Stimulated activated effector memory CD8-positive, alpha-beta T cell treated with anti-CD3 and anti-CD28 coated beads, Interleukin-12 subunit alpha, Interleukin-12 subunit beta, amount 100 ng/mL, for 72 hours (primary cell): ENCODE measurements at regions not wholly inside any gene's neighbourhood (a gene's known extent, or its start where the extent isn't known, plus 50 kb on each side); places are given as distances from the start of the nearest gene placed in this dataset.
"Not testable (repeated sequence)": the region's sequence is repeated elsewhere in the genome, so short reads cannot be mapped to it uniquely, and the experiment has no call there.

Experiments used
- ATAC-seq: fragments of 150-1000 bp; cut with Tn5 transposase; 2 replicates; pipeline ENCODE4 v1.10.0; 2021
- DNase-seq, 2 donors: peaks; one replicate each; pipeline ENCODE4 v3.0.0; 2021 to 2022; ENCODE audit warnings: low spot score in 2 of 2
- H3K27ac Mint-ChIP-seq: one replicate; pipeline ENCODE4 v1.8.0; 2022; ENCODE audit warnings: mild to moderate bottlenecking, mixed read lengths
- H3K36me3 Mint-ChIP-seq: one replicate; pipeline ENCODE4 v1.8.0; 2022; ENCODE audit warnings: mild to moderate bottlenecking, mixed read lengths
- H3K4me1 Mint-ChIP-seq: one replicate; pipeline ENCODE4 v1.8.0; 2022; ENCODE audit warnings: mixed read lengths
- H3K4me3 Mint-ChIP-seq: one replicate; pipeline ENCODE4 v1.8.0; 2022; ENCODE audit warnings: mild to moderate bottlenecking, mixed read lengths
- H3K9me3 Mint-ChIP-seq: one replicate; pipeline ENCODE4 v1.8.0; 2022; ENCODE audit warnings: mixed read lengths

DNA sequence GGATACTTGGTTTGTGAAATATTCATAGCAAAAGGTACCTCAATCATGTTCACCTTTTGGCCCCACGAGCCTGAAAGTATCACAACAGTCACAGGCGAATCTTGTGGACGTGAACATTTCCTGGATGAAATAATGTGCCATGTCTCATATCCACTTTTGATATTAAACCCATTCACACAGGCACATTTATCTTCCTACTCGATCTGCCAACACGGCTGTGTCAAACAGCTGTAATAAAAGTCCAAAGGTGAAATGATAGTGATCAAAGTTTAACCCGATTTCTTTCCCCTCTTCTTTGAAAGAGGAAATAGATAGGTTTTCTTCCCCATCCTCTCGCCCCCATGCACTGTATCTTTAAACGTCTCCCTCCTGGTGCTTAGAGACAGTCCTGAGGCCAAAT lies 191.2 kb upstream of the PROX1 start:
- Mint-ChIP-seq H3K9me3 (peaks cover 8% of the 10 kb centered on the region), H3K4me3 (no peak overlapping the region), H3K27ac (no peak overlapping the region), H3K36me3 (no peaks in the 10 kb centered on the region), H3K4me1 (no peaks in the 10 kb centered on the region)
- ATAC-seq (no peak), DNase-seq (no peak)

DNA sequence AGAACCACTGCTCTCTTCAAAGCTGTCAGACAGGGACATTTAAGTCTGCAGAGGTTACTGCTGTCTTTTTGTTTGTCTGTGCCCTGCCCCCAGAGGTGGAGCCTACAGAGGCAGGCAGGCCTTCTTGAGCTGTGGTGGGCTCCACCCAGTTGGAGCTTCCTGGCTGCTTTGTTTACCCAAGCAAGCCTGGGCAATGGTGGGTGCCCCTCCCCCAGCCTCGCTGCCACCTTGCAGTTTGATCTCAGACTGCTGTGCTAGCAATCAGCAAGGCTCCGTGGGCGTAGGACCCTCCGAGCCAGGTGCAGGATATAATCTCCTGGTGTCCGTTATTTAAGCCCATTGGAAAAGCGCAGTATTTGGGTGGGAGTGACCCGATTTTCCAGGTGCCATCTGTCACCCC lies 179.5 kb upstream of the PROX1 start:
- peaks cover 13% of the 10 kb centered on the region for H3K9me3 Mint-ChIP-seq

DNA sequence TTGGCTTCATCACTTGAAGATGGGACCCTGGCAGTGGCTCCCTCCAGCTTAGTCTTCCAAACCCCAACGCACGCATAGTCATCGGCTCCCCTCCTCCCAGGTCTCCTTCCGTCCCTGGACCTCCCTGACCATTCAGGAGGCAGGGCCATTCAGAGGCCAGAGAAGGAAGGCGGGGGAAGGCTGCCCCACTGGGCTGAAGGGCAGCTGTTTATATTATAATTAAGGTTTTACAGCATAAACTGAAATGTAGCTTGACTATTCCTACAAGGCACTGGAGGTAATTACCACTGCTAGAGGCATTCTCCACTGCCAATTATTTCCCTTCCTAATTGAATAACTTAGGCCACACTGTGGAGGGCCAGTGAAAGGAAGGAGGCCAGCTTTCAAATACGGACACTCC lies 170.6 kb upstream of the PROX1 start:
- ATAC-seq (no peak), DNase-seq (no peak)
- Mint-ChIP-seq H3K4me3 (no peak overlapping the region), H3K9me3 (no peaks in the 10 kb centered on the region), H3K4me1 (no peaks in the 10 kb centered on the region), H3K27ac (no peak overlapping the region), H3K36me3 (no peaks in the 10 kb centered on the region)

More for the DNA sequence above, 179.5 kb upstream of the PROX1 start:
- H3K4me3 Mint-ChIP-seq, H3K4me1 Mint-ChIP-seq, H3K36me3 Mint-ChIP-seq, ATAC-seq, DNase-seq, H3K27ac Mint-ChIP-seq: not testable (repeated sequence)

DNA sequence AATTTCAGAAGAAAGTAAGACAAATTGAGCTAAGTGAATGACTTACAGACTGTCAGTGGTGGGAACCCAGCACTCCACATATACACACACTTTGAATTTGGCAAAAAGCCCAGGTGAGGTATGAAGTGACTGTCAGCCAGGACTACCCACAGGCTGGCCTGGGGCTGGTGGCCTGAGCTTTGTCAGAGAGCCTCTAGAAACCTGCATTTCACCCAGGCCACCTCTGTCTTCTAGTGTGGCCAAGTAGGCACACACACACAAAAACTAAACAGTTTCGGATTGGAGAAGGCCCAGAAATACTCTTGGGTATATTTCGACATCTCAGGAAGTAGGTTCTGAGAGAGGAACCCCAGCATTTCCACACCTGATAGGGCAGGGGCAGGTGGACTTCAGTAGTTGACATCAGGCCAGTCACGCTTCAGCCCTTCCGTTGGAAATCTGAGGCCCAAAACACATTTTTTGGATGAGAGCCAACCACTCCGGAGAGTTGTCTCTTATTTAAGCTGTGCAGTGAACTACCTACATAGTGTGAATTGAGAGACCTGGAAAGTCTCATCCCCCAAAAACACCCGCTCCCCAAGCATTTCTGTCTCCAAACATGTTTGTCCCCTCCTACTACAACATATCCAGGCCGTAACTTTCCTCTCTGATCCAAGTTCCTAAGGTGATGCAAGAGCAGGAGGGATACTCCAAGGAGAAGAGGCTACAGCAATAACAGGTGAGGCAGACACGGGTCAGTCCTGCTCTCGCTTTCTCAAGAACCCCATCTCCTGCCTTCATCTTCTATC lies 167.2 kb upstream of the PROX1 start:
- no peaks in the 10 kb centered on the region for H3K4me1 Mint-ChIP-seq
- ATAC-seq, result no peak
- no peak for DNase-seq
- no peak overlapping the region for H3K27ac Mint-ChIP-seq
- H3K4me3 Mint-ChIP-seq, result no peak overlapping the region
- no peaks in the 10 kb centered on the region for H3K9me3 Mint-ChIP-seq
- H3K36me3 Mint-ChIP-seq, result no peaks in the 10 kb centered on the region

DNA sequence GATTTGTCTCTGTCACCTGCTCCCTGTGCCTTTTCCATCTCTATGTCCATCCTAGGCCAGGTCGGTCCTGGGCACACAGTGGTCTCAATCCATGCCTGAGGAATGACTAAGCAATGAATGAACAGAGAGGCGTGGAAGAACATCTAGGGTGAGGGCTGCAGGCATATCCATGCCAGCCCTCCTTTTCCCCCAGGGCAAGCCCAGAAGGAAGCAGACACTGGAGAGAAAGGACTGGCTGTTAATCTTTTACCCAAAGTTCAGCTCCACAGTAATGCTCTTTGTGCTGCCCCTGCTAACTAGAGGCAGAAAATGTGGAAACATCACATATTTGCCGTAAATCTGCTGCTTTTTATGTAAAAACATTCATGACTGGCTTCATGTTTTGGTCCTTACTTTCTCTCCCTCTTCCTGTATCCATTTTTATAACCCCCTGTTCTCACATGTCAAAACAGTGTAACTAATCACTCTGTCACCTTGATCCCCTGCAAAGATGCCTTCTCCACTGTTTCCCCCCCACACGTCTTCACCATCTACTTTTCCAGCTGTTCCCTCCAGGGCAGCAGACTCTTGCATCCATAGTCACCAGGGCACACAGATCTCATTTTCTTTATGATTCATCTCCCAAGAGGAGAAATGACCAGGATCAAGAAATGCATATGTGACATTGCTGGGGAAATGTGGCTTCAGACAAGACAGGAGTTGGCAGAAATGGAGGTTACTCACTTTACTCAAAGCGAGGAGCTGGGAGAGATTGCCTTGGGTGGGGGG lies 166.4 kb upstream of the PROX1 start:
- H3K4me1 Mint-ChIP-seq, result no peaks in the 10 kb centered on the region
- H3K27ac Mint-ChIP-seq, result no peak overlapping the region
- no peaks in the 10 kb centered on the region for H3K9me3 Mint-ChIP-seq
- H3K4me3 Mint-ChIP-seq, result no peak overlapping the region
- no peak for DNase-seq
- ATAC-seq, result no peak
- H3K36me3 Mint-ChIP-seq, result no peaks in the 10 kb centered on the region

DNA sequence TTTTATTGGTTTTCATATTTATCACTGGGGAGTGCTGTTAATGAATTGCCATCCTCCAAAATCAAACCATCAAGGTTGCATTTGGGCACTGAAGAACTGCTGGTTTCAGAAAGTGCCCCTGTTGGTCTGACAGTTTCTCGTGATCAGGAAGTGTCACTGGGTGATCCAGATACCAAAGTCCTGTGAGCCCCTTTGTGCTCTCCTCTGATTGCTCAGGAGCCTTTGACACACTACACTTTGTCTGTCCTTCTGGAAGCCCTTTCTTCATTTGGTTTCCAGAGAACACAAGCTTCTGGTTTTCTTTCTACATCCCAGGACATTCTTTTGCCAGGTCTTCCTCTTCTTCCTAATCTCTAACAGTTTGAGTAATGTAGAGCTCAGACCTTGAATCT lies 165.8 kb upstream of the PROX1 start:
- Mint-ChIP-seq H3K4me1 (no peaks in the 10 kb centered on the region), H3K27ac (no peak overlapping the region), H3K36me3 (no peaks in the 10 kb centered on the region), H3K9me3 (no peaks in the 10 kb centered on the region), H3K4me3 (no peak overlapping the region)
- ATAC-seq (no peak), DNase-seq (no peak)

DNA sequence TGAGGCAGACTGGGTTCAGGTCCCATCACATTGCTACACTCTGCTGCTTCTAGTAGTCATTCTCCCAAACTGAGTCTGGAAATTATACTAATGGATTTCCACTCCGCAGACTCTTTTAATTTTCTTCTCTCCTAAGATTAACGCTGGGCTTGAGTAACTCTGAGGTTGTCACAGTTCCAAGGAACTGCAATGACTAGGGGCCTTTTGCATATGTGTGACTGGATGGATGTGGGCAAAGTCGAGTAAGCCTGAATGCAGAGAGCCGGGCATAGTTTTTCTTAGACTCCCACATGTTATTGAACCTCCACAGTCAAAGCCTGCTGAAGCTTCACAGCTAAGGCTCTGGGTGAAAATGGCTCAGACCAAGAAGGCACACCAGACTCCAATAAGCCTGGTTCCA lies 160.9 kb upstream of the PROX1 start:
- DNase-seq (no peak), ATAC-seq (no peak)
- Mint-ChIP-seq H3K4me1 (no peaks in the 10 kb centered on the region), H3K36me3 (no peaks in the 10 kb centered on the region), H3K27ac (no peak overlapping the region), H3K4me3 (no peak overlapping the region), H3K9me3 (peaks cover 4% of the 10 kb centered on the region)

DNA sequence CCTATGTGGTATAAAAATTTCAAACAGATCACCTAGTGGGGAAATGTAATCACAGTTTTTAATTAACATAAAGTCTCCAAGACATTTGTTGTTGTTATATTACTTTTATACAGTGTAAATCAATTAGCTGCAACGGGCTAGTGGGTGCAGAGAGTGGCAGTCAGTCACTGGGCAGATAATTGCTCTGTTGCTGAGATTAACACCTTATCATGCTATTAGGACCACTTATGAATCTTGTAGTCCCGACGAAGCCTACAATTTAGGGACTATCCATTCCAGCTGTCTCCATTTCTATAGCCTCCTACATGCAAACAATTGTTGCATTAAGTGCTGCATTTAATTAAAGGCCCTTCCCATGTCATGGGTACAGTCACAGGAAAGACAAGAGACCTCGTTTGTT lies 158.9 kb upstream of the PROX1 start:
- no peaks in the 10 kb centered on the region for H3K4me1 Mint-ChIP-seq
- H3K9me3 Mint-ChIP-seq, result peaks cover 4% of the 10 kb centered on the region
- no peak overlapping the region for H3K4me3 Mint-ChIP-seq
- DNase-seq, result no peak
- no peak overlapping the region for H3K27ac Mint-ChIP-seq
- ATAC-seq, result no peak
- H3K36me3 Mint-ChIP-seq, result no peaks in the 10 kb centered on the region

DNA sequence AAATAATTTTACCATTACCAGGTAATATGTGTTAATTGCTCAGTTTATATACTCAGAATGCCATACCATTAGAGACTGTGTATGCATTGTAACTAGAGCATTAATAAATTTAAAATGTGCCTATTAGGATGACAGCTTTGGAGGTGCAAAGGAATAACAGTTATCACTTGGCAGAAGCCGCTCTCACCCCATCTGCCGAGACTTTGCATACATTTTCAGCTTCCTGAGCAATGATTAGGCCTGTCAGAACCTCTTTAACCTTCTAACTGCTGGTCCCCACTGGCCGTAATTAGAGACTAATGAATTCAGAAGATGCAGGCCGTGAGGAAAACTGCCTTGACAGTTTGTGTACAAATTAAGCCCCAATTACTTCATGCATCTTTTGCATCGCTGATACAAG lies 158.0 kb upstream of the PROX1 start:
- no peak overlapping the region for H3K4me3 Mint-ChIP-seq
- peaks cover 4% of the 10 kb centered on the region for H3K9me3 Mint-ChIP-seq
- H3K36me3 Mint-ChIP-seq, result no peaks in the 10 kb centered on the region
- H3K4me1 Mint-ChIP-seq, result no peaks in the 10 kb centered on the region
- DNase-seq (no peak), ATAC-seq (no peak)
- H3K27ac Mint-ChIP-seq, result no peak overlapping the region

DNA sequence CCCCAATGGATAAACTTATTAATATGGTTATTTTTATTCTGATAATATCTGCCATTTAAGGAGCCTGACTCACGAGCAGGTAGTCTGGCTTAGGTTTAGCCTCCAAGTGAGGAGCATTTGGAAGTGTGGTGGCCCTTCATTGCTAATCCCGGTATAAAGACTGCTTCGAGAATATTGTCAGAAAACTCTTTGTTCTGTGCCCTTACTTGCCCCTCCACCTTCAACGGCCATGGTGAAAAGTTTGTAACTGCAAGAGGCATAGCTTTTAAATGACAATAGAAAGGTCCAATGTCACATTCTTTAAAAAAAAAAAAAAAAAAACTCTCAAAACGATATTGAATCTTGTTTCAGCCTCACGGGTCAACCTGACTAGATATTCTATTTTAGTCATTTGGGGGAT lies 157.4 kb upstream of the PROX1 start:
- ATAC-seq (no peak), DNase-seq (no peak)
- H3K4me1 Mint-ChIP-seq, result no peaks in the 10 kb centered on the region
- peaks cover 4% of the 10 kb centered on the region for H3K9me3 Mint-ChIP-seq
- no peak overlapping the region for H3K4me3 Mint-ChIP-seq
- H3K36me3 Mint-ChIP-seq, result no peaks in the 10 kb centered on the region
- H3K27ac Mint-ChIP-seq, result no peak overlapping the region

DNA sequence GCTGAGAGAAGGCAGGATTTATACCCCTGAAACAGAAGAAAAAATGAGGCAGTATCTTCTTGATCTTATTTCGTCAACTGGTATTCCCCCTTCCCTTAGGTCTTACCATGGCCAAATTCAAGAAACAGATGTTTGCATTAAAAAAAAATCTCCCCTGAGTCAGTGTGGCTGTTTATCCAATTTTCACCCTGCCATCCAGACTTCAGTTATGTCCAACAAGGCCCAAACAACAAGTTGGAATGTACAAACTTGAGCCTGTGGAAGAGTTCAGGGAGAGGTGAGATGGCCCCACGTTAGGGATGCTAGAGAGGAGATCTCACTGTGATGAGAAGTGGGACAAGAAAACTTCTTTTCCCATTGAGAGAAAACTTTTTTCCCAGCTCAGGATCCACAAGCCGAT lies 147.2 kb upstream of the PROX1 start:
- ATAC-seq (no peak), DNase-seq (no peak)
- Mint-ChIP-seq H3K4me1 (no peaks in the 10 kb centered on the region), H3K9me3 (peaks cover 4% of the 10 kb centered on the region), H3K4me3 (no peak overlapping the region), H3K36me3 (no peaks in the 10 kb centered on the region), H3K27ac (no peak overlapping the region)

DNA sequence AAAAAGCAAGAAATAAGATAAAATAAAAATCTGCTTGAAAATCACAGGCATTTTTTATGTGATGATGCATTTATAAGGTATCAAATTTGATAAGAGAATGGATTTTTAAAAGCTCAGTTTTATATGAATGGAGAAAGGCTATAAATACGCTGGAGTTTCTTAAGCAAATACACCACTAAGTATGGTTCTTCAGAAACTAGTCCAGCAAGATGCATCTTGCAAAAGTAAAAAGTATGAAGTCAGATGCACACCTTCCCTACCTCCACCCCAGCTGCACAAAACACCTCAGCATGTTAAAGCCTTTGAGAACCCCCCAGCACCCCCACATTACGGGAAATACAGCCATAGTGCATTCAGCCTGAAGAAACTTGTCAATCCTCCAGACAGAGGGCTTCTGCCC lies 143.1 kb upstream of the PROX1 start:
- no peaks in the 10 kb centered on the region for H3K36me3 Mint-ChIP-seq
- ATAC-seq (no peak), DNase-seq (no peak)
- no peaks in the 10 kb centered on the region for H3K4me1 Mint-ChIP-seq
- H3K27ac Mint-ChIP-seq, result no peak overlapping the region
- H3K9me3 Mint-ChIP-seq, result peaks cover 4% of the 10 kb centered on the region
- no peak overlapping the region for H3K4me3 Mint-ChIP-seq

DNA sequence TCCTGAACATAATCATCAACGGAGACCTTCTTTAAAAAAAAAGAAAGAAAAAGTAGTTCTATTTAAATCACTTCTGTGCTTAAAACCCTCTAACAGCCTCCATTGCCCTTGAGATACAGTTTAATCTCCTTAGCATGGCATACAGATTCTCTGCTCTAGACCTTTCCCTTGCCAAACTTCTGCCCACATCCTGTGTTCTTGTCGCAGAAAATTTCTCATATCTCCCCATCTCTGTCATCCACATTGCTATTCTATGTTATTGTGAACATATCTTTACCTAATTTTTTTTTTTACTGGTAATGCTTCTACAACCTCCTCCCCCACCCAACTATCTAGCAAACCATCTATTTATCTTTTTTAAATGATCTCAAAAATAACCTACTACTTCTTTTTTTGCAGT lies 135.7 kb upstream of the PROX1 start:
- Mint-ChIP-seq H3K36me3 (no peaks in the 10 kb centered on the region), H3K9me3 (no peaks in the 10 kb centered on the region), H3K27ac (no peak overlapping the region), H3K4me1 (no peaks in the 10 kb centered on the region), H3K4me3 (no peak overlapping the region)
- ATAC-seq (no peak), DNase-seq (no peak)

DNA sequence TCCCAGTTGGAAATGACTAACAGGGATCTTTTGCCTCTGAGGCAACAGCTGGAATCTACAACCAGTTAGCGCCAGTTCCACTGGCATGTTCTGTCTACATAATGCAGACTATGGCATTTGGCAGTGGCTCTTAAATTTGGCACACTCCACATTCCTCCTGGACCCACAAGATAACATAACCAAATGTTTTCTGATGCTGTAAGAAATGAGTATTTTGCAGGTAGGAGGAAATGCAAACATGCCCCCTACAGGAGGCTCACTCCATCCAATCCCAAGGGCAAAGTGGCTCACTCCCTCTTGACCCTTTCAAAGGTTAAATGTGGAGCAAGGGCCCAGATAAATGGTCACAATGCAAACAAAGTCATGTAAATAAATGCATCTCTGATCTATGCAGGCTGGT lies 129.2 kb upstream of the PROX1 start:
- H3K9me3 Mint-ChIP-seq, result peaks cover 3% of the 10 kb centered on the region
- DNase-seq, result no peak
- no peak overlapping the region for H3K27ac Mint-ChIP-seq
- no peaks in the 10 kb centered on the region for H3K4me1 Mint-ChIP-seq
- no peak overlapping the region for H3K4me3 Mint-ChIP-seq
- ATAC-seq, result no peak
- H3K36me3 Mint-ChIP-seq, result no peaks in the 10 kb centered on the region

DNA sequence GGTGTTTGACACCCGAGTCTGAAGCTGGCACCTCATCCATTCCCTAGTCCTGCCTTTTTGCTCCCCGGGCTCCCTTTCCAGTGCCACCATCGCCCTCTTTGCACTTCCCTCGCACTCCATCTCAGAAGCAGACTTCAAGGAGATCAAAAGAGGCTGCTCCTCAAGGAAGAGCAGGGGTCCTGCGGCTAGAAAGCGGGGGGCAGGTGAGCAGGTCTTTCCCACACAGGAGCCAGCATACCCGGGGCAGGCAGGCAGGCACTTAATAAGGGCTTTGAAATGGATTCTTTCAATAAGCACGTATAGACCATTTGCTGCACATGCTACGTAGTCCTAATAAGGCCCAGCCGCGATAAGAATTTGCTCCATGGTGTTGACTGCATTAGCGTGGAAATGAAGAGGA lies 125.9 kb upstream of the PROX1 start:
- no peak overlapping the region for H3K4me3 Mint-ChIP-seq
- H3K9me3 Mint-ChIP-seq, result peaks cover 3% of the 10 kb centered on the region
- H3K4me1 Mint-ChIP-seq, result no peaks in the 10 kb centered on the region
- no peak overlapping the region for H3K27ac Mint-ChIP-seq
- no peaks in the 10 kb centered on the region for H3K36me3 Mint-ChIP-seq
- no peak for ATAC-seq
- no peak for DNase-seq

DNA sequence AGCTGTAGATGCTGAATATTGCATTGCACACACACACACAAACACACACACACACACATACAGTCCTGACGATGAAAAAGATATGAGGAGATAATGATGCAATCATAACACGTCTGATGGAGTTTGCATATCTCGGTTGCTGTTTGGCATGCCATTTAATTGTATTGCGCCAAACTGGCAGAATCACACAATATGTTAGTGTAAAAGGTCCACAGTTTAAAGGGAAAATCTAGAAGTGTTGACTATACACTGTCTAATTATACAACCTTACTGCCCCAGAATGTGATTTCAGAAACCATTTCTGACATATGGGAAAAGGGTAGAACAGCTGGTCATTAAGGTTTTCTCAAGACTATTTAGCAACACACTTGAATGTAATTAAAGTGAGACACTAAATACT lies 123.7 kb upstream of the PROX1 start:
- ATAC-seq (no peak), DNase-seq (no peak)
- no peak overlapping the region for H3K27ac Mint-ChIP-seq
- H3K4me1 Mint-ChIP-seq, result no peaks in the 10 kb centered on the region
- no peaks in the 10 kb centered on the region for H3K36me3 Mint-ChIP-seq
- peaks cover 3% of the 10 kb centered on the region for H3K9me3 Mint-ChIP-seq
- H3K4me3 Mint-ChIP-seq, result no peak overlapping the region
